ENCODE measurements at regions not wholly inside any gene's neighbourhood (a gene's known extent, or its start where the extent isn't known, plus 50 kb on each side); places are given as distances from the start of the nearest gene placed in this dataset.

GRCh38 chr10:8168836-8169235 is 114.3 kb downstream of the GATA3 start:
- dilution Hi-C loops (cut with HindIII; ENCODE audit: low sequenced_read_pairs, unreplicated experiment) (no loop called here), intact Hi-C loops (cut with micrococcal nuclease) (no loop called here), in situ Hi-C loops (cut with MboI; ENCODE audit: low sequenced_read_pairs) (no loop called here)
- Histone ChIP-seq H3K4ac (ENCODE audit: low read depth, low read length) (no peak overlapping the region), H3K27ac (ENCODE audit: insufficient read depth, low read length) (no peak overlapping the region), H3K79me1 (ENCODE audit: low read depth in 1 of 2, low read length in 2 of 2) (no peaks in the 10 kb centered on the region), H4K8ac (ENCODE audit: low read depth in 2 of 2, low read length in 2 of 2) (no peak overlapping the region), H2BK20ac (ENCODE audit: low read depth, low read length) (no peak overlapping the region), H2AK5ac (ENCODE audit: low read depth, low read length) (no peak overlapping the region), H3K4me2 (ENCODE audit: low read depth, low read length) (no peak overlapping the region), H3K23ac (ENCODE audit: low read depth, low read length) (no peak overlapping the region), H3K36me3 (ENCODE audit: control insufficient read depth, insufficient read depth, low read length) (no peaks in the 10 kb centered on the region), H3K14ac (replicated peaks; ENCODE audit: low read depth, low read length) (no peak overlapping the region), H3K4me1 (ENCODE audit: control insufficient read depth, insufficient read depth, low read length) (no peaks in the 10 kb centered on the region), H2AFZ (replicated peaks; ENCODE audit: low read length, poor library complexity) (no peak overlapping the region), H4K5ac (ENCODE audit: low read depth, low read length) (no peak overlapping the region), H3K18ac (ENCODE audit: low read depth, low read length) (no peak overlapping the region), H3K9ac (ENCODE audit: low read depth, low read length) (no peak overlapping the region), H4K91ac (ENCODE audit: insufficient read depth, low read depth, low read length) (no peak overlapping the region), H3K56ac (ENCODE audit: extremely low read depth, insufficient read depth, low read length) (no peak overlapping the region), H3K9me1 (ENCODE audit: insufficient read depth, low read length) (no peaks in the 10 kb centered on the region), H2AK9ac (replicated peaks; ENCODE audit: low read depth, low read length, poor library complexity) (no peak overlapping the region), H2BK120ac (ENCODE audit: low read depth, low read length) (no peak overlapping the region), H3K27me3 (ENCODE audit: control insufficient read depth, insufficient read depth, low read length) (no peaks in the 10 kb centered on the region), H3K4me3 (ENCODE audit: insufficient read depth, low read depth, low read length) (no peak overlapping the region), H3K9me3 (ENCODE audit: control insufficient read depth, insufficient read depth, low read length) (peaks cover 19% of the 10 kb centered on the region; the same call in 1 of the 2 replicates), H2BK5ac (ENCODE audit: low read depth, low read length, poor library complexity, severe bottlenecking) (no peak overlapping the region), H2BK15ac (ENCODE audit: low read depth, low read length) (no peak overlapping the region), H4K20me1 (ENCODE audit: insufficient read depth, low read length) (no peaks in the 10 kb centered on the region)
- ATAC-seq (ENCODE audit: low read depth) (no peak), DNase-seq (no peak)
- ChIA-PET CTCF (interaction anchor here (0.6 kb wide), 1 partner anchor 720 kb away, joined by 3 read pairs; no protein-coding TSS in a partner anchor), POLR2A (ENCODE audit: unreplicated experiment) (no interaction called here)
- no peak for TF ChIP-seq BHLHE40 (IDR thresholded peaks at IDR 0.05; ENCODE audit: low read depth, low read length)
- TF ChIP-seq CHD1 (IDR thresholded peaks at IDR 0.05; ENCODE audit: low read depth, low read length), result no peak
- TF ChIP-seq MXI1 (IDR thresholded peaks at IDR 0.05; ENCODE audit: borderline replicate concordance, low read depth, low read length), result no peak
- no peak for TF ChIP-seq RFX5 (IDR thresholded peaks at IDR 0.05; ENCODE audit: low read depth, low read length)
- TF ChIP-seq RCOR1 (IDR thresholded peaks at IDR 0.05; ENCODE audit: insufficient replicate concordance, low read length), result no peak
- no peak for TF ChIP-seq CEBPB (IDR thresholded peaks at IDR 0.05; ENCODE audit: low read depth, low read length)
- no peak for TF ChIP-seq SMC3 (IDR thresholded peaks at IDR 0.05; ENCODE audit: low read depth, low read length)
- no peak for TF ChIP-seq NFE2L2 (IDR thresholded peaks at IDR 0.05; ENCODE audit: low read depth, low read length)
- TF ChIP-seq USF2 (IDR thresholded peaks at IDR 0.05; ENCODE audit: low read depth, low read length), result no peak
- TF ChIP-seq MAZ (IDR thresholded peaks at IDR 0.05; ENCODE audit: borderline replicate concordance, low read depth, low read length), result no peak
- no peak for TF ChIP-seq RAD21 (IDR thresholded peaks at IDR 0.05; ENCODE audit: low read length)
- no TSS peak for BruUV-seq (replicated peaks)

Measured in IMR-90 (cell line).